HG03442 (cell line): ENCODE measurements at regions not wholly inside any gene's neighbourhood (a gene's known extent, or its start where the extent isn't known, plus 50 kb on each side); places are given as distances from the start of the nearest gene placed in this dataset.

ENCODE experiments used
- ATAC-seq: cut with Tn5 transposase; IDR thresholded peaks from one replicate; pipeline ENCODE4 v1.9.1; 2021; ENCODE audit warnings: mild to moderate bottlenecking, moderate library complexity; ENCODE audit not compliant: unreplicated experiment

GRCh38 chr16:82499302-82499701 lies 127.5 kb upstream of the CDH13 start:
- ATAC-seq, result no peak

DNA sequence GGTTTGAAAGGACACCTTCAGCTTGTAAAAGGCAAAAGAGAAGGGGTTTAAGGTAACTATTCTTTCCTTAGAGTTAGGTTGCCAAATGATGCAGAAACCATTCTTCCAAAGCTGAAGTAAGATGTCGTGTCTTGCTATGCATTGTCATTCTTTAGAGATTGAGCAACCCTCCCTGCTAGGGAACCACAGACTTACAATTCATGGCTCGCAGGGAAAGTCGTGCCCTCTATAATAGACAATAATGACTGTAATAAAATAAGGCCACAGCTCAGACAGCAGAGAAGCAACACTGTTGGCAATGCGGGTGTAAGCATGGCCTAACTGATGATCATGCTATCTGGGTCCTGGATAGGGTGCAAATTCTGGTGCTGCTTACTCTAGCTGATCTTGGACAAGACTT lies 129.6 kb upstream of the CDH13 start:
- no peak for ATAC-seq

GRCh38 chr16:82488460-82488859 lies 138.3 kb upstream of the CDH13 start:
- no peak for ATAC-seq

- no peak for ATAC-seq
Observed at GRCh38 chr16:82481455-82481854, 145.3 kb upstream of the CDH13 start.

DNA sequence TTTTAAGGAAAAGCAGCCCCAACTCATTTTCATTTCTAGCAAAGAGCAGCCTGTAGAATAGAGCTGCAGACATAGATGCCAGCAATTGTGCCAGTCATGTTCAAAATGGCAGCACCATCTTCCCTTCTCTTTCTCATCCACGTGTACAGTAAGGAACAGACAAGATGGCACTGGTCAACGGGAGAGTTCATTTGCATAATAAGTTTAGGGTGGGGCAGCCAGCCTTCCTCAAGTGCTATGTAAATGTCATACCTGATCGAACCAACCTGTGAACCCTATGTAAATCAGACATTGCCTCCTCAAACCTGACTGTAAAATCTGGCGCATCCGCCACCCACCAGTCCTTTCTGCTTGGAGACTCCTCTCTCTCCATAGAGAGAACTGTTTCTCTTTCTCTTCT lies 150.0 kb upstream of the CDH13 start:
- ATAC-seq, result no peak

DNA sequence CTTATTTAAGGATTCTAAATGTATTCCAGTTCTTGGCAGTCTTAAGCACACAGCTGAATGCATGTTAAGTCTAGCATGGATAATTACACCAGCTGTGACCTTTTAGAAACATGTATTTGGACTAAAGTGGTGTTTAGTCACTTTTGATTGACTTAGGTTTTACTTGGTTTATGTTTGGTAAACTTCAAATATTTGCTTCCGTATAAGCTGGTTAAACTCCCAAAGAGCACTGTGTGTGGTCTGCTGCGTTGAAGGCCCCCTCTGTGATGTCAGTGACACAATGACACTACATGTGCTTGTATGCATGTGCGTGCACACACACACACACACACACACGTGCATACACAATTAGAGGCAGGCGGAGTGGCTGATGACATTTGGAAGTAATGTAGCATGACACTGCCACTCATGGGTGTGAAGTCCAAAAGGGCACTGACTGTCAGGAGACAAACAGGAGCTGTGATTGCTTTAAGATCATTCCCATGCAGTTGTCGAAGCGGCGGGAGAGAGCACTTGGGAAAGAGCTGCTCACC lies 156.1 kb upstream of the CDH13 start:
- no peak for ATAC-seq

DNA sequence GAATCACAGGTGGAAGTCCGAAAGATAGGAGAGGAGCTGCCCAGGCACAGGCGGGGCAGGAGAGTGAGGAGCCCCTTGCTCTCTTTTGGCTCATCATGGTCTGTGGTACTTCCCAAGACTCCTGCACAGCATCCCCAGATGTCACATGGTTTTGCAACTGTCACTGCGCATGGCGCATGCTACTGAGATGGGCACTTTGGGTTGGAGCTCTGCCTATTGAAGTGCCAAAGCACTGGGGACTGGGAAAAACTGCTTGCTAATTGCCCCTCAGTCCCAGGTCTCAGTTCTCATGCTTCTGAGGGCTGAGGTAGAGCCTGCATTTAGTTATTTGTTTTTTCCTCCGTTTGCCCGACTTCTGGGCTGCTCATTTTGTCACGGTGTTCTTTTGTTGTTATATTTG lies 156.8 kb upstream of the CDH13 start:
- no peak for ATAC-seq

- ATAC-seq, result no peak
Observed at GRCh38 chr16:82464187-82464586, 162.6 kb upstream of the CDH13 start.

GRCh38 chr16:82460766-82461165 lies 166.0 kb upstream of the CDH13 start:
- no peak for ATAC-seq

DNA sequence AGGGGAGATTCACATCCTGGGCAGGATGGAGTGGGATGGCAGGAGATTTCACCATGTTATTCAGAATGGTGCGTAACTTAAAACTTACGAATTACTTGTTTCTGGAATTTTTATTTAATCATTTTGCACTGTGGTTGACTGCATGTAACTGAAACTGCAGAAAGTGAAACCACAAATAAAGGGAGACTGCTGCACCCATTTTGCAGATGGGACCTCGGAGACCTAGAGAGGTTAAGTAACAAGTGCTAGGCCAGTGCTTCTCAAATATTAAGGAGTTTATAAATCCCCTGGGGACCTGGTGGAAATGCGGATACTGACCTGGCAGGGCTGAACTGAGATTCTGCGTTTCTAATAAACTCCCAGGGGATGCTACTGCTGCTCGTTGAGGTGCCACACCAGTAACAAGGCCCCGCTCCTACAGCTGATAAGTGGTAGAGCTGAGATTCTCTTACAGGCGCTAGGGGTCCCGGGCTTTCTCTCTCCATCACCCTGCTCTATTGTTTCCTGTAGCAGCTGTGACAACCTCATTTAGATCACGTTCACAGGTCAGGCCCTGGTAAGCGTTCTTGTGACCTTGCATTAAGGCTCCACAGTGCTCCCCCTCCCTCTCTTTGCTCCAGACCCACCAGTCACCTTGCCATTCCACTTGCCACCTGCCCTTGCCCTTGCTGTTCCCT lies 167.1 kb upstream of the CDH13 start:
- no peak for ATAC-seq

- ATAC-seq, result peak; percentile 74
Observed at GRCh38 chr16:82456683-82457082, 170.1 kb upstream of the CDH13 start.

DNA sequence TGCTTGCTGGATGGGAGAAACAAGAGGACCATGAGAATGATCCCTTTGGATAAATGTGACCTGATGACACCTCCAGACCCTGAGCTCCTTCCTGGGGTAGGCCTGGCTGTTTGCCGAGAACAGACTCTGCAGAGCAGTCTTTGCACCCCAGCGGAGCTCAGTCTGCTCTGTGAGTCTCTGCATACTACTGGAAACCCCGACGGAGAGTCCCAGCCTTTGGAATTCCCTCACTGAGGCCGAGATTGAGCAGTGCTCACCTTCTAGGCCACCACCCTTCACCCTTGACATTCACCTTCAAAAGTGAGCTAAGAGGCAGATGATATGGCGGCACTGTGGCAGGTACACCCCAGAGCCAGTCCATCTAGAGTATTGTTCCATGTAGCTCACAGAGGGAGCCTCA lies 172.2 kb upstream of the CDH13 start:
- no peak for ATAC-seq

DNA sequence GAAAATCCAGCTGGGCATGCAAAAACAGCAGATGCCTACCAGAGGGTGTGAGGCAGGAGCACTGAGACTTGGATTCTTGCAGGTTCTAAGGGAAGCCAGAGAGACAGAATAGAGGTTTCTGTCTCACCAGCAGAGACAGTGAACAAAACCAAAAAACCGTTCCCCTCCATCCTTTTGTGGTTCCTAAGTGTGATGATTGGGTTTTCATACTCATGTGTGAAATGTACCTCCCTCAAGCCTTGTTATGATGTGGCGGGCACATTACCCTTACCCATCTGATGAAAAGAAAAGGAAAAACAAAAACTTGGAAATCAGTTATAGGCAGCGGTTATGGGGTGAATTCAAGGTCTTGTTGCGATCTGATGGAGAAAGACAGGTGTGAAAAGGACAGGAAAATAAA lies 172.6 kb upstream of the CDH13 start:
- no peak for ATAC-seq

DNA sequence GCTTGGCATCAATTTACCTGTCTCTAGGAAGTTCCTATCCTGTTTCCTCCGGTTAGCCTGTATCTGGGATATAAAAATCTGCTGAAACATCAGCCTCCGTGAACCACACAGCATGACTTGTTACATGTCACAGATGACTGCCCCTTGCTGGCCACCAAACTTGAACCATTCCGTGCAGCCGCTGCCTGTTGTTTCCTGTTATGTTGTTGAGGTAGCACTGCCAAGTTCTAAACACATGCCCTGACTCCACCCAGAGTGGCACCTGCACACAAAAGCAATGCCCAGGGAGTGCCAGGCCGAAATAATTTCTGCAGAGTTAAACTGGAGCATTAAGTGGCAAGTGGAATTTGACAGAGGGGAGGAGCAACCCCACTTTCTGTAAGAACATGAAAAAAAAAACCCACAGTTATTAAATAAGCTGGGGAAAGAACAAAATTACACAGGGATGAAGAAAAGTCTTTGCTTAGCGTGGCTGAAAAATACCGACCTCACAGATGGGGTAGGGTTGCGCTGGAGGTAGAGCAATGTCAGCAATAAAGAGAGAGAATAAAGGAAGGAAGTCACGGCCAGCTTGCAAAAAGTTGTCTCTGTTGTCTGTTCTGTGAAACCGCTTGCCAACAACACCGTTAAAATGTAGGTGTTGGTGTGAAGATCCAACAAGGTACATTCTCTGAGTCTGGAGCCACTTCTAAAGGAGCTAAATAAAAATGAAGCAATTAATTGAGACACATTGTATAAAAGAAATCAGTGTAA lies 174.6 kb upstream of the CDH13 start:
- ATAC-seq, result no peak

DNA sequence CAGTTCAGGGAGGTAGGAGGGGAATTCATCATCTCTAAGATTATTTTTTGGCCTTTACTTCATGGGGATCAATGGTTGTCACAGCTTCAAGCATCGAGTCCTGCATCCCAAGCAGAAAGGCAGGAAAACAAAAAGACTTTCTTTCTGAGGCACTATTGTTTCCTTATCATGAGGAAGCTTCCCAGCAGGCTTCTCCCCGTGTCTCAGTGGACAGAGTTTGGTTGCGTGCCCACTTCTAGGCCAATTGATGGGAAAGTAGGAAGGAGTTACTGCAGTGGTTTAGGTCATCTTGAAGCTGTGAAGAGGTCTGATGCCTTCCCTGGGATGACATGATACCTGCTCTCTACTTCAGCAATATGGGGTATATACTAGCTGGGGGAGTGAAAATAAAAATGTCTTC lies 175.3 kb upstream of the CDH13 start:
- ATAC-seq, result no peak

GRCh38 chr16:82440336-82440735 lies 186.4 kb upstream of the CDH13 start:
- no peak for ATAC-seq

DNA sequence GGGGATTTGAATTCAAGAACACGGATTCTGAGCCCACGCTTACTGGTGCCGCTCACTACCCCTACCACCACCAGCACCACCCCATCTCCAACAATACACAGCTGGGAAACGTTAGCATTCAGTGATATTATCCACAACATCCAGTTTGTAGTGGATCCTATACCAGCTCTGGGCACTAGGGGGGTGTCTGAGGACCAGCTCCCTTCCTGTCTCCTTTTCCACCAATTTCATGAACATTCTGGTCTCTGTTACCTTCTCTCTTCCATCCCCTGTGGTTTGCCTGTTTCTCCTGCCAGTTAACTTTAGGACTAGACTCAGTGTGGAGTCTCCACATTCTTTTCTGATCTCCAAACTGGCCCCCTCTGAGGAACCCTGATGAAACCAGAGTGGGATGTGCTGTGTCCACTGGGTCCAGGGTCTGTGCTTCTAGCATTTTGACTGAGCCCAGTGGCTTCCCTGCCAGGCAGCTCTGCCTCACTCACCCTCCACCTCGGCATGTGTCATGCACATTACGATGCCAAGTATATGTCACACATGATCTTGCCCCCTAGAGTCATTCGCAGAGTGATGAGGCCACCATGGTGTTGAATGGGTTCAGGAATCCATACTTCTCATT lies 187.0 kb upstream of the CDH13 start:
- ATAC-seq, result peak; percentile 50

GRCh38 chr16:82433042-82433441 lies 193.7 kb upstream of the CDH13 start:
- ATAC-seq, result no peak

DNA sequence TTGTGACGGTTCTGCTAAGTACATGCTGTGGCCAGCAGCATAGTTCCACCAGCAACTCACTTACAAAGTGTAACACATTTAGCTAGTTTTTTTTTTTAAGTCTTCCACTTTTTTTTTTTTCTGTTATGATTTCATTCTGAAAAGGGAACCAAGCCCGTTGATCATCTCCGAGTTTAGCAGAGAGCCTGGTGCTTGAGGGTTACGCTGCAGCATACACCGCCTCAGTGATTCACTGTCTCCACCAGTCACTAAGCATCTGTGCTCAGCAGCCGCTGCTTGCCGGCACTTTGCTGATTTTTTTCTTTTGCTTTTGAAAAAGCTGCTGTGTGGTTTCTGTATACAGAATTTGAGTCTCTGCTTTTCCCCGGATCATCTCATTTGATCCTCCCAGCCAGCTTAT lies 194.5 kb upstream of the CDH13 start:
- ATAC-seq, result no peak

DNA sequence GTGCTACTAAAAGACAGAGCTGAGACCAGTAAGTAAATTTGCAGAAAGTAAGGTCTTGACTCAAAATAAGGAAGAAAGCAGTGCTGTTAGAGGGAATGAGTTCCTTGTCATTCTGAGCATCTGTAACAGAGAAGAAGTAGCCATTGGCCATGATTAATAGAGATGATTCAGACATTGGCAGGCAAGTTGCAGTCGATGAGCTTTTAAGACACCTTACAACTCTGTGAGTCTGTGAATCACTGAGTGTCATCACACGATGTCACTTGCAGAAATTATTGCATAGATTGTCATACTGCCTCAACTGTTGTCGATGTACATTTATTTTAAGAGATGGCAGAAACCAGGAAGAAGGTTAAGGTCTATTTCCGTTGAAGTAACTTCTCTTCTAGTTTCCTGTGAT lies 201.1 kb upstream of the CDH13 start:
- no peak for ATAC-seq

- ATAC-seq, result no peak
Observed at GRCh38 chr16:82421851-82422250, 204.9 kb upstream of the CDH13 start.

- ATAC-seq, result no peak
Observed at GRCh38 chr16:82419332-82419731, 207.4 kb upstream of the CDH13 start.
